Adrenal gland (tissue), 5 donors: ENCODE measurements at regions not wholly inside any gene's neighbourhood (a gene's known extent, or its start where the extent isn't known, plus 50 kb on each side); places are given as distances from the start of the nearest gene placed in this dataset.

ENCODE experiments used
- POLR2A ChIP-seq, 2 donors: fragments of 450-650 bp; IDR thresholded peaks; one replicate each; pipeline ENCODE4 v1.6.1; 2017; ENCODE audit warnings: antibody characterized with exemption in 2 of 2, mild to moderate bottlenecking in 2 of 2, moderate library complexity in 1 of 2
- TF ChIP-seq, protein P1 (sequence below), 6 experiments: fragments of 450-650 bp in 4 of 6; fragments of 200-600 bp in 2 of 6; sonication (generic) in 1 of 6; IDR thresholded peaks; 1 replicate in 5 of 6; 2 replicates in 1 of 6; pipeline versions ENCODE4 v1.5.1 to v1.8.0; 2016 to 2021; ENCODE audit warnings: antibody characterized with exemption in 6 of 6, mild to moderate bottlenecking in 2 of 6, moderate library complexity in 1 of 6
- donor health status: DM: no; HTN: no; CAD: no.

DNA sequence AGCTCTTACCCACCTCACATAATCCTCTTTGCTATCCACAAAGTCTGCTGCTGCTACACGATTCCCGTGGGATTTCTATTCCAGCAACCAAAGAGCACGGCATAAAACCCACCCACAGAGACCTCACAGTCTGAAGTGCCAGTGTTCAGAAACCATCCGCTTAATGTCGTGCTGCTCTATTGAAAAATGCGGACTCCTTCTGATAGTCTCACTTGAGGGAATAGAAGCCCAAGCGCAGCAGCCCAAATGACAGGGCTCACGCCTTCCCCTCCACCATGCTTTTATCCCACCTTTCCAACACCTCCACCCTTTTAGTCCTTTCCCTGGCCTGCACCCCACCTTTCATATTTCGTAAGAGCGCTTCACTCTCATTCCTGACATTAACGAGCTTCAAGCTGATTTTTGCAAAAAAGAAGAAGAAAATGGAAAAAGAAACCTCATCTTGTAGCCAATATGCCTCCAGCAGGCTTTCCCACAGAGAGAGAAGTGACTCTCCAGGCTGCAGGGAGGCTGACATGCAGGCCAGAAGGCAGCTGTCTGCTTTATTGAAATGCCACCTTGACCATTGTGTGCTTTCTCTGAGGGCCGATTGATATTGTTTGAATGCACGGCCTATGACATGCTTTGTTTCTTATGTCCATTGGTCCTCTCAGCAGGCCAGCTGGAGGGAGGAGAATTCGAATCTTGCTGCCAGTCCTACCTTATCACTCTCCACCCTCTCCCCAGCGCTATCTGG is 70.6 kb upstream of the PCSK1 start:
- no peak for TF ChIP-seq POLR2A (IDR thresholded peaks at IDR 0.05)
- TF ChIP-seq, protein P1, sequence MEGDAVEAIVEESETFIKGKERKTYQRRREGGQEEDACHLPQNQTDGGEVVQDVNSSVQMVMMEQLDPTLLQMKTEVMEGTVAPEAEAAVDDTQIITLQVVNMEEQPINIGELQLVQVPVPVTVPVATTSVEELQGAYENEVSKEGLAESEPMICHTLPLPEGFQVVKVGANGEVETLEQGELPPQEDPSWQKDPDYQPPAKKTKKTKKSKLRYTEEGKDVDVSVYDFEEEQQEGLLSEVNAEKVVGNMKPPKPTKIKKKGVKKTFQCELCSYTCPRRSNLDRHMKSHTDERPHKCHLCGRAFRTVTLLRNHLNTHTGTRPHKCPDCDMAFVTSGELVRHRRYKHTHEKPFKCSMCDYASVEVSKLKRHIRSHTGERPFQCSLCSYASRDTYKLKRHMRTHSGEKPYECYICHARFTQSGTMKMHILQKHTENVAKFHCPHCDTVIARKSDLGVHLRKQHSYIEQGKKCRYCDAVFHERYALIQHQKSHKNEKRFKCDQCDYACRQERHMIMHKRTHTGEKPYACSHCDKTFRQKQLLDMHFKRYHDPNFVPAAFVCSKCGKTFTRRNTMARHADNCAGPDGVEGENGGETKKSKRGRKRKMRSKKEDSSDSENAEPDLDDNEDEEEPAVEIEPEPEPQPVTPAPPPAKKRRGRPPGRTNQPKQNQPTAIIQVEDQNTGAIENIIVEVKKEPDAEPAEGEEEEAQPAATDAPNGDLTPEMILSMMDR (IDR thresholded peaks at IDR 0.05) = no peak
